Neural progenitor cell (in vitro differentiated cells): ENCODE measurements at regions not wholly inside any gene's neighbourhood (a gene's known extent, or its start where the extent isn't known, plus 50 kb on each side); places are given as distances from the start of the nearest gene placed in this dataset.

Source experiments
- DNase-seq: peaks from one replicate; pipeline ENCODE4 v3.0.0-alpha.2; 2016; ENCODE audit warnings: low spot score
- H2AFZ ChIP-seq: fragments of 200-600 bp; sonication (generic); replicated peaks from 2 replicates; pipeline ENCODE4 v1.6.1; 2016; ENCODE audit warnings: antibody characterized with exemption
- H3F3A ChIP-seq: fragments of 200-600 bp; sonication (generic); 2 replicates; pipeline ENCODE4 v1.6.1; 2016; ENCODE audit warnings: antibody characterized with exemption, low read depth
- H3K27ac ChIP-seq: fragments of 200-600 bp; sonication (generic); 2 replicates; pipeline ENCODE4 v1.5.1; 2016; ENCODE audit warnings: mild to moderate bottlenecking
- H3K27me3 ChIP-seq: fragments of 200-600 bp; sonication (generic); 2 replicates; pipeline ENCODE4 v1.6.1; 2016; ENCODE audit warnings: mild to moderate bottlenecking, moderate library complexity
- H3K36me3 ChIP-seq: fragments of 200-600 bp; sonication (generic); 2 replicates; pipeline ENCODE4 v1.5.1; 2016
- H3K4me1 ChIP-seq: fragments of 200-600 bp; sonication (generic); 2 replicates; pipeline ENCODE4 v1.6.1; 2016; ENCODE audit warnings: mixed run types
- H3K4me2 ChIP-seq: fragments of 200-600 bp; sonication (generic); 2 replicates; pipeline ENCODE4 v1.6.1; 2016
- H3K4me3 ChIP-seq: fragments of 200-600 bp; sonication (generic); 2 replicates; pipeline ENCODE4 v1.5.1; 2016
- H3K79me2 ChIP-seq: fragments of 200-600 bp; sonication (generic); 2 replicates; pipeline ENCODE4 v1.6.1; 2016; ENCODE audit warnings: low read depth
- H3K9ac ChIP-seq: fragments of 200-600 bp; sonication (generic); 2 replicates; pipeline ENCODE4 v1.6.1; 2016
- H3K9me3 ChIP-seq: fragments of 200-600 bp; sonication (generic); 2 replicates; pipeline ENCODE4 v1.5.1; 2016; ENCODE audit warnings: low read depth
- H4K20me1 ChIP-seq: fragments of 200-600 bp; sonication (generic); 2 replicates; pipeline ENCODE4 v1.6.1; 2016; ENCODE audit warnings: low read depth
- H3K27ac Mint-ChIP-seq: 3 replicates; pipeline ENCODE4 v1.8.0; 2021; ENCODE audit warnings: mixed read lengths
- H3K27me3 Mint-ChIP-seq: 2 replicates; pipeline ENCODE4 v1.8.0; 2022; ENCODE audit warnings: low read depth, mild to moderate bottlenecking, inconsistent platforms, moderate library complexity, mixed read lengths; ENCODE audit not compliant: insufficient read depth
- H3K36me3 Mint-ChIP-seq: 3 replicates; pipeline ENCODE4 v1.8.0; 2021; ENCODE audit warnings: mixed read lengths
- H3K4me1 Mint-ChIP-seq: 3 replicates; pipeline ENCODE4 v1.8.0; 2021; ENCODE audit warnings: mixed read lengths
- H3K4me3 Mint-ChIP-seq: 3 replicates; pipeline ENCODE4 v1.8.0; 2021; ENCODE audit warnings: mild to moderate bottlenecking, moderate library complexity, mixed read lengths
- H3K9me3 Mint-ChIP-seq: 3 replicates; pipeline ENCODE4 v1.8.0; 2020; ENCODE audit warnings: mixed read lengths
- EZH2 ChIP-seq: fragments of 200-600 bp; sonication (generic); IDR thresholded peaks from 2 replicates; pipeline ENCODE4 v1.6.1; 2017; ENCODE audit warnings: antibody characterized with exemption, mild to moderate bottlenecking, moderate library complexity
- EZH2phosphoT487 ChIP-seq: fragments of 200-600 bp; sonication (generic); IDR thresholded peaks from 2 replicates; pipeline ENCODE4 v1.6.1; 2017; ENCODE audit warnings: antibody characterized with exemption
- TF ChIP-seq, protein P1 (sequence below): fragments of 200-600 bp; sonication (generic); IDR thresholded peaks from 2 replicates; pipeline ENCODE4 v1.5.1; 2017; ENCODE audit warnings: antibody characterized with exemption, mild to moderate bottlenecking

DNA sequence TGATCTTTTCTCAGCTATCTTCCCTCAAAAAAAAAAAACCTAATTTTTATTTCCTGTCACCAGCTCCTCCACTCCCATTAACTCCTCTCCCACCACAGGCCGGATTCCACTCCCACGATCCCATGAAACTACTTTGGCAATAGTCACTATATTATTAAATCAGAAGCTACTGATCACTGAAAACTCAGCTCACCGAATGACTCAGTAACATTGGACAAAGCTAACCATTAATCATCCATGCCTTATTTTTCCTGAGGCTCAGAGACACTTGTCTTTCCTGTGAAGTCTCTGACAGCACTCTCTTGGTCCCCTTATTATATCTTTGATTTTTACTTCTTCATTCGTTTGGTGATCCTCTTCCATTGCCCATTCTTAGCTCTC, 260.2 kb downstream of the CGGBP1 start:
- Mint-ChIP-seq H3K4me1 (no peaks in the 10 kb centered on the region), H3K36me3 (no peaks in the 10 kb centered on the region), H3K27ac (no peak overlapping the region), H3K27me3 (peaks cover 2% of the 10 kb centered on the region), H3K9me3 (no peaks in the 10 kb centered on the region), H3K4me3 (no peak overlapping the region)
- no peak for DNase-seq
- no peaks in the 10 kb centered on the region for H3K9me3 ChIP-seq
- no peak overlapping the region for H3K4me3 ChIP-seq
- no peak overlapping the region for H3K4me2 ChIP-seq
- no peaks in the 10 kb centered on the region for H3F3A ChIP-seq
- peaks cover 25% of the 10 kb centered on the region for H3K27me3 ChIP-seq
- no peak overlapping the region for H3K9ac ChIP-seq
- no peak overlapping the region for H3K27ac ChIP-seq
- no peaks in the 10 kb centered on the region for H3K4me1 ChIP-seq
- no peak for TF ChIP-seq EZH2phosphoT487
- no peak for TF ChIP-seq EZH2
- TF ChIP-seq, protein P1, sequence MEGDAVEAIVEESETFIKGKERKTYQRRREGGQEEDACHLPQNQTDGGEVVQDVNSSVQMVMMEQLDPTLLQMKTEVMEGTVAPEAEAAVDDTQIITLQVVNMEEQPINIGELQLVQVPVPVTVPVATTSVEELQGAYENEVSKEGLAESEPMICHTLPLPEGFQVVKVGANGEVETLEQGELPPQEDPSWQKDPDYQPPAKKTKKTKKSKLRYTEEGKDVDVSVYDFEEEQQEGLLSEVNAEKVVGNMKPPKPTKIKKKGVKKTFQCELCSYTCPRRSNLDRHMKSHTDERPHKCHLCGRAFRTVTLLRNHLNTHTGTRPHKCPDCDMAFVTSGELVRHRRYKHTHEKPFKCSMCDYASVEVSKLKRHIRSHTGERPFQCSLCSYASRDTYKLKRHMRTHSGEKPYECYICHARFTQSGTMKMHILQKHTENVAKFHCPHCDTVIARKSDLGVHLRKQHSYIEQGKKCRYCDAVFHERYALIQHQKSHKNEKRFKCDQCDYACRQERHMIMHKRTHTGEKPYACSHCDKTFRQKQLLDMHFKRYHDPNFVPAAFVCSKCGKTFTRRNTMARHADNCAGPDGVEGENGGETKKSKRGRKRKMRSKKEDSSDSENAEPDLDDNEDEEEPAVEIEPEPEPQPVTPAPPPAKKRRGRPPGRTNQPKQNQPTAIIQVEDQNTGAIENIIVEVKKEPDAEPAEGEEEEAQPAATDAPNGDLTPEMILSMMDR, result no peak
- no peak overlapping the region for H2AFZ ChIP-seq
- no peaks in the 10 kb centered on the region for H3K36me3 ChIP-seq
- H4K20me1 ChIP-seq, result no peaks in the 10 kb centered on the region
- no peaks in the 10 kb centered on the region for H3K79me2 ChIP-seq

DNA sequence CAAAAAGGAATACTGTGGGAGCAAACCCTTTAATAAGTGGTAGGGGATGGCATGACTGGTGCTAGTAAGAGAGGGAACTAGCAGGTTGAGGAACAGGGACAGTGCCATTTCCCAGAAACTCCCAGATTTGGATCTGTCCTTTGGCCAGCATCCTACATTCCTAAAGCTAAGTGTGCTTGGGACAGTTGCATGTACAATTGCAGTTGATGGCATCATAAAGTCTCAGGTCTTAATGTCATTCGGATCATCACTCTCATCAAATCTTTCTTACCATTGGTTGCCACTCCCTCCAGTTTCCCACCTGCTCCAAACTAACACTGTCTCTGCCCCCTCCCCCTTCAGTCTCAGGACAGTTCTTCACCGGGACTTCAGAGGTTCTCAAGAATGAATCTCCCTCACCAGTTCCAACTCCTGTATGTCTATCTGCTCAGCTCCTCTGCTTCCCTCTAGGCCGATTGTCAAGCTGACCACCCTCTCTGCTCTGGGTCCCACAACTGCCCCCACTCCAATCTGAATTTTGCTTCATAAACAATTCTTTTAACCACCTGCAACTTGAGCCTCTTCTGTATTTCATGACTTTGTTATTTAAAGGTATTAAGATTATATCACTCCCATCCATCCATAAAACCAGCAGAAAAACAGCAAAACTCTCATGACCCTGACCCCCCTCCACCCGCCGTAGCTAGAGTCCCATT, 260.8 kb downstream of the CGGBP1 start:
- peaks cover 5% of the 10 kb centered on the region for H3K4me1 Mint-ChIP-seq
- no peak overlapping the region for H2AFZ ChIP-seq
- no peak overlapping the region for H3K4me2 ChIP-seq
- no peak overlapping the region for H3K4me3 Mint-ChIP-seq
- no peaks in the 10 kb centered on the region for H3K79me2 ChIP-seq
- H3K27me3 ChIP-seq, result peaks cover 30% of the 10 kb centered on the region
- H3K36me3 Mint-ChIP-seq, result no peaks in the 10 kb centered on the region
- no peak overlapping the region for H3K4me3 ChIP-seq
- no peak for TF ChIP-seq EZH2
- no peak for TF ChIP-seq EZH2phosphoT487
- TF ChIP-seq, protein P1, result no peak
- H3K9ac ChIP-seq, result no peak overlapping the region
- H4K20me1 ChIP-seq, result no peaks in the 10 kb centered on the region
- H3K27ac Mint-ChIP-seq, result no peak overlapping the region
- H3F3A ChIP-seq, result no peaks in the 10 kb centered on the region
- H3K9me3 Mint-ChIP-seq, result no peaks in the 10 kb centered on the region
- no peaks in the 10 kb centered on the region for H3K4me1 ChIP-seq
- no peaks in the 10 kb centered on the region for H3K9me3 ChIP-seq
- H3K36me3 ChIP-seq, result no peaks in the 10 kb centered on the region
- no peak overlapping the region for H3K27ac ChIP-seq
- peaks cover 2% of the 10 kb centered on the region for H3K27me3 Mint-ChIP-seq
- DNase-seq, result no peak

DNA sequence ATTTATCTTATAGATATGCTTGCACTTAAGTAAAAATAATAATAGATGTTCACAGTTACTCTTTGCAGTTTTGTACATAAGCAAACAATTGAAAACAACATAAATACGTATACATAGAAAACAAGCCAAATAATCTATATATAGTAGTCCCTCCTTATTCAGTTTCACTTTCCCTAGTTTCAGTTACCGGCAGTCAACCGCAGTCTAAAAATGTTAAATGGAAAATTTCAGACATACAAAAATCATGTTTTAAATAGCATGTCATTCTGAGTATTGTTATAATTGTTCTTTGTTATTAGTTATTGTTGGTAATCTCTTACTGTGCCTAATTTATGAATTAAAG, 262.0 kb downstream of the CGGBP1 start:
- H3F3A ChIP-seq, result no peaks in the 10 kb centered on the region
- Mint-ChIP-seq H3K27me3 (peaks cover 5% of the 10 kb centered on the region), H3K36me3 (no peaks in the 10 kb centered on the region), H3K9me3 (no peaks in the 10 kb centered on the region), H3K27ac (no peak overlapping the region), H3K4me1 (peaks cover 10% of the 10 kb centered on the region), H3K4me3 (no peak overlapping the region)
- H3K4me2 ChIP-seq, result no peak overlapping the region
- H3K9ac ChIP-seq, result no peak overlapping the region
- H3K79me2 ChIP-seq, result no peaks in the 10 kb centered on the region
- H4K20me1 ChIP-seq, result no peaks in the 10 kb centered on the region
- no peak overlapping the region for H3K4me3 ChIP-seq
- H3K27me3 ChIP-seq, result peaks cover 42% of the 10 kb centered on the region
- no peak for DNase-seq
- no peaks in the 10 kb centered on the region for H3K36me3 ChIP-seq
- no peaks in the 10 kb centered on the region for H3K4me1 ChIP-seq
- TF ChIP-seq EZH2phosphoT487 (no peak), EZH2 (no peak)
- TF ChIP-seq, protein P1, result no peak
- no peaks in the 10 kb centered on the region for H3K9me3 ChIP-seq
- no peak overlapping the region for H2AFZ ChIP-seq
- H3K27ac ChIP-seq, result no peak overlapping the region
